GM19099 (cell line): ENCODE measurements at regions not wholly inside any gene's neighbourhood (a gene's known extent, or its start where the extent isn't known, plus 50 kb on each side); places are given as distances from the start of the nearest gene placed in this dataset.

Source experiments
- POLR2A ChIP-seq: IDR thresholded peaks from 3 replicates; pipeline ENCODE4 v1.6.1; 2011; ENCODE audit warnings: low read depth; ENCODE audit not compliant: insufficient read length; ENCODE audit errors: extremely low read depth

DNA sequence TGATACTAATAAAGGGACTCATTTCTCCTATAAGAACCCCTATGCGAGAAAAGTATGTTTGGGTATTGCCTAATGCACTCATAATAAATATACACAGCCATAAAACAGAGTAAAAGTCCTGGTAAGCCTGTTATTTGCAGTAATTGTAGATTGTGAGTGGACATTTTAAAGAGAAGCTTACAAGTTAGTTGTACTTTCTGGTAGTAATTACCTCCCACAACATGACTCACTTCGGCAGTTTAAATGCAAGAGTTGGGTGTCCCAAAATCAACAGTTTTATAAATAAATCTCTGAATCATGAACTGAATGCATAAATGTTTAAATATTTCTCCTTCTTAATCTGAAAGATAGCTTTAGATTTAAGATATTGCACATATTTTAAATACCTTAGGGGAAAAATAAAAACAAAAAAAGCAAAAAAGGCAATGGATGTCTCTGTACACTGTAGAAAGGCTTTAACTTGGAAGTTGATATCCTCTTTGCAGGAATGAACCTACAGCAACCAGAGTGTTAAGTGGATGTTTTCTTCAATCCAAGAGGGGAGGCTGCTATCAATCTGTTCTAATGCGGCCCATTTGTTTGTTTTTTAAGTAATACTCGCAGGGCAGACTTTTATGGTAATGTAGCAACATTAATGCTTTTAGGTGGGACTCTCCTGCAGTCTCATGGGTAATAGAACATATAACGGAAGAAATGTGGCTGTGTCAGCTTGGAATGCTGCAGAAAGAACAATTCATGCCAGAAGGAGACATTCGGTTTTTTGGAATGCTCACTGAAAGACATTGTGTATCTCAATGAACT is 57.3 kb upstream of the ZEB1 start:
- TF ChIP-seq POLR2A, result no peak

DNA sequence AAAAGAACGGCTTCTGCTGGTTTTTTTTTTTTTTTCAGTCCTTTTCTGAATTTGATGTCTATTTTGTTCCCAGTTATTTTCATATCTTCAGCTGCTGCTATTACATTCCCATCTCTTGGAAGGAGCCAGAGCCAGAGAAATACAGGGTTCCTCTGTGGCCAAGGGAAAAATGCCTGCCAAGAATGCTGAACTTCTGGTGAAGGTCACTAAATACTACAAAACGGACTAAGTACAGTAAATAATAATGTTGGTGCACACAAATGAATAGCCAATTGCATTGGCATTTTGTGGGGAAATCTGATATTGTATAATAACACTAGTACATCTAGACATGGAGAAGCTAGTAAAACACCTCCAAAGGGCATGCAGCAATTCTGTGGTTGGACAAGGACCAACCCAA is 56.3 kb upstream of the ZEB1 start:
- no peak for TF ChIP-seq POLR2A

DNA sequence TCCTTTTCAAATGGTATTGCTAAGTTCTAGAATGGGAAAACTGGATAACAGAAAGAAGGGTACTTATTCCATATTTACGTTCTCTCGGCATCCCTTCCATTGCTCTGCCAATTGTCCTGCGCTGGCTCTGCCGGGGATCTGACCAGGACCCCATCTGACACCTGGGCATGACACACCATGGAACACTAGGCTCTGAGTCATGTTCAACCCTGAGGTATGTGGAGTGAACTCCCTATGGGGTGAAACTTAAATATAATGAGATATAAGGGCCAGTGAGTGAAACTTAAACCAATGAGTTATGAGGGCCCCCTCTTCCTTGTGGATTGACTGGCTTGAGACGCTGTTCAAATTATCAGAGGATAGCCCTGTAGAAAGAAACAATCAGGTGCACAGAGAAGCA is 55.1 kb upstream of the ZEB1 start:
- no peak for TF ChIP-seq POLR2A

DNA sequence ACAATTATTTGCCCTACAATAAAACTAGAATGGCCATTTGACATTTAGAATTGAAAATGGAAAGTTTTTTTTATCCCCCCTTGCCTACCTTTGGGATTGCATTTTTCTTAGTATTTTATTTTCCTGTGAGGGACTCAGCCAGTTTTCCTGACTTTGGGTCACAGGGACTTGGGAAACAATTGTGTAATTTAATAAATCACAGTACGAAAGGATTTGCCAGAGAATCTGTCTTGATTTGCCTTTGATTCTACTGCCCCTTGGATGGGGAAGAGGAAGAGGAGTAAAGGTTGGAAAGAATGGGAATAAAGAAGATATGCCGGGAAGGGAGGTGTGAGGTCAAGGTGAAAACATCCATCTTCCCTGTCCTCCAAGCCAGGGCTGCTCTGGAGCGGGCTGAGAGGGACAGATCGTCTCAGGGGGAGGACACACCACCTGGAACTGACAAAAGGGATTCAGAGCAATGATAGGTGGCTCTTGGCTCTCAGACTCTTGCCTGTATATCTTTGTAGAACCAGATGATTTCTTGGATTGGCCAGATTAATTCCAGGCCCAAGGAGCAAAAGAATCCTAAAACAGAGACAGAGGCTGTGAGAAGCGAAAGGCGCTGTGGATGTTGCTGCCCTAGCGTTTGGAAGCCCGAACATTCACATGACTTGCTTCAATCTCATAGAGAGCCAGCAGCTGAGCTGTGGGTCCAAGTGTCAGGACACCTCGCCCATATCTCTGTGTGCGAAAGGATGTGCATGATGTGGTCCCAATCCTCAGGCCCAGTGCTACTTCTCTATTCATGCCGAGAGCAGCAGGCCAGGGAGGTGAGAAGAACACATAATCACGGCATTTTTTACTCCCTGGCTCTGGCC is 50.3 kb upstream of the ZEB1 start:
- no peak for TF ChIP-seq POLR2A
